HG03108 (cell line): ENCODE measurements at regions not wholly inside any gene's neighbourhood (a gene's known extent, or its start where the extent isn't known, plus 50 kb on each side); places are given as distances from the start of the nearest gene placed in this dataset.
"Not testable (repeated sequence)": the region's sequence is repeated elsewhere in the genome, so short reads cannot be mapped to it uniquely, and the experiment has no call there.

Experiments used
- ATAC-seq: cut with Tn5 transposase; IDR thresholded peaks from one replicate; pipeline ENCODE4 v1.9.1; 2021; ENCODE audit warnings: moderate library complexity; ENCODE audit not compliant: unreplicated experiment

DNA sequence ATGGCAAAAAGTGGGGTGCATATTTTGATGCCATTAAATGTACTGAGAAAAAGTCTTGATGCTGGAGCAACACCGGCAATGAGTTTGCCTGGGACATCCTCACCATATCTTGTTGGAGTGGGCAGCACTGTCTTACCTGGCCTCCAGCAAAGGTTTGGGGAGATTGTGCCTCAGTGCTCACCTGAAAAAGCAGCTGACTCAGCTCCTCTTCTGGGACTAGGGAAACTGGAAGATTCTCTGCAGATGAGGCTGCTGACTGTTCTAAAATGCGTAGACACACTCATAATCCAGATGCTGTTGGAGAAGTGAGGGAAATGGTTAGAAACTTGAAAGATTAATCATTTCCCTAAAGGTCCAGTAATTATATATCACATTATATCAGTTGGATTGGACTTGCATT is 593.7 kb upstream of the HS3ST1 start:
- no peak for ATAC-seq

DNA sequence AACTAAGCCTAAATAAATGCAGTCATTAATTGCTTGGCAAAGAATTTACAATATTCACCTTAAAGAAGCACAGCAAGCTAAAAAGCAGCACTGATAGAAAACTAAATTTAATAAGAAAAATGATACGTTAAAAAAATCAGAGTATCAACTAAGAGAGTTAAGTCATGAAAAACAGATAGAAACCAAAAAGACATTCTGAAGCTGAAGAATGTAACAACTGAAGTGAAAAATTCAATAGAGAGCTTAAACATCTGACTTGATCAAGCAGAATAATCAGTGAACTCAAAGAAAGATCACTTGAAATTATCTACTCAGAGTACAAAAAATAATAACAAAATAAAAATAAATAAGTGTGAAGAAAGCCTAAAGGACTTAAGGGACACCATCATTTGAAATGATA is 588.0 kb upstream of the HS3ST1 start:
- no peak for ATAC-seq

DNA sequence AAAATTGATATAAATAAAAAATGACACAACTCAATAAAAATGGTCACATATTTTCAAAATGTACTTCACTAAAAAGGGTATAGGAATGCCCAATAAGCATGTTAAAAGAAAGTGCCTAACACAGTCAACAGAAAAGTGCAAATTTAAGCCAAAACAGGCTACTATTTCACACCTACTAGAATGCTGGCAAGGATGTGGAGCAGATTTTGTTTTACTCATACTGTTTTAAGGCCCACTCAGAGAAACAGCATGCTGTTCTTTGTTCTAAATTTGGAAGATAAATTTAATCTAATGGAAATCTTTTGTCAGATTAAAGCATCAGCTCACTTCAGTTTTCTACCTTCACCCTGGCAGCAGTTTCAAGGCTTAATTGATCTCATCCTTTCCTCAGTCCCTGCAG is 576.8 kb upstream of the HS3ST1 start:
- no peak for ATAC-seq

DNA sequence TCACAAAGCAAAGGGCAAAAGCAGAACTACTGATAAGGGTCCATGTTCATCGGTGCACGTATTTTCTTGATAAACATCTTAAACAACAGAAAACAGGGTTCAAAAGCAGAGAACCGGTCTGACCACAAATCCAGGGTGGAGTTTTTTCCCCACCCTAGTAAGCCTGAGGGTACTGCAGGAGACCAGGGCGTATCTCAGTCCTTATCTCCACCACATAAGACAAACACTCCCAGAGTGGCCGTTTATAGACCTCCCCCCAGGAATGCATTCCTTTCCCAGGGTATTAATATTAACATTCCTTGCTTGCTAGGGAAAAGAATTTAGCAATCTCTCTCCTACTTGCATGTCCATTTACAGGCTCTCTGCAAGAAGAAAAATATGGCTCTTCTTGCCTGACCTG is 567.9 kb upstream of the HS3ST1 start:
- not testable (repeated sequence) for ATAC-seq

DNA sequence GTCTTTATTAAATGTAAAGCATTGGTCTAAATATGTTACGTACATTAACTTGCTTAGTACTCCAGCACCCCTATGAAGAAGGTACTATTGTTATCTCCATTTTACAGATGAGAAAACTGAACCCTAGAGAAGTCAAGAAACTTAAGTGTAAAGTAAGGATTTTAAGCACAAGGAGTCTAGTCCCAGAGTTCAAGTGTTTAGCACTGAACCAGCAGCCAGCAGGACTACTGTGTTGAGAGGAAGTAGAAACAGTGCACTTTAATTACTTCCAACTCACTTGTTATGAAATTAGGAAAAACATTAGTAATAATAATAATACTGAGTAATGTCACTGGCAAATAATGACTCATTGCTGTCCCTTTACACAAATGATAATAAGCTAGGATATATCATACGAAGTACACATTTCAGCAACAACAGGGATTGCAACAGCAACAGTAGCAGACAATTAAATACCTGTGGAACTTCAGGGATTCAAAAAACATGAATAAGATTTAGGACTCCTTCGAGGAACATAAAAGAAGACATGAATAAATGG is 548.1 kb upstream of the HS3ST1 start:
- no peak for ATAC-seq

DNA sequence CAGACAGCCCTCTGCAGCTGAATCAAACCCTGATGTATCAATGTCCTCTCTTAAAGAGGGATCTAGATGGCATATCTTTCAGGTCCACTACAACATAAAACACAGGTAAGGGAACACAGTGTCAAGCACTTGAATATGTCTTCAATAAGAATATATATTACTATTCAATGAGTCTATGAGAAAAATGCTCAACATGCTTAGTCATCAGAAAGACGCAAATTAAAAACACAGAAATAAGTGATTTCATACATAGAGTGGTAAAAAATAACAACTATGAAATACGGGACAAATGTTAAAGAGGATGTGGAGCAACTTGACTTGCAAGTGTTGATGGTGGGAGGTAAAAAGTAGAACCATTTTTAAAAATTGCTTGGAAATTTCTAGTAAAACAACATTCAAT is 544.6 kb upstream of the HS3ST1 start:
- ATAC-seq: no peak

DNA sequence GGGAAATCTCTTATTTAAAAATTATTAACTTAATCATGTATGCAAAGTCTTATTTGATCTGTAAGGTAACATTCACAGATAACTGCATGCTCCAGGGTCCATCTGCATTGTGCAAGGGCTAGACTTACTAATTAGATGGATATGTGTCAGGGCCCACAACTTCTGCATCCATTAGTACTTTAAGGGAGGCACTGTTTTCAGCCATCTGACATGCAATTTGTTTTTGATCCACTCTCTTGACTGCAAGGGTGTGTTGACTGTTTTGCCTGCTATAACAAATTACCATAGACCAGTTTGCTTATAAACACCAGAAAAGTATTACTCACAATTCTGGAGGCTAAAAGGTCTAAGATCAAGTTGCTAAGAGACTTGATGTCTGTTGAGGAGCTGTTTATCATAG is 542.1 kb upstream of the HS3ST1 start:
- no peak for ATAC-seq

DNA sequence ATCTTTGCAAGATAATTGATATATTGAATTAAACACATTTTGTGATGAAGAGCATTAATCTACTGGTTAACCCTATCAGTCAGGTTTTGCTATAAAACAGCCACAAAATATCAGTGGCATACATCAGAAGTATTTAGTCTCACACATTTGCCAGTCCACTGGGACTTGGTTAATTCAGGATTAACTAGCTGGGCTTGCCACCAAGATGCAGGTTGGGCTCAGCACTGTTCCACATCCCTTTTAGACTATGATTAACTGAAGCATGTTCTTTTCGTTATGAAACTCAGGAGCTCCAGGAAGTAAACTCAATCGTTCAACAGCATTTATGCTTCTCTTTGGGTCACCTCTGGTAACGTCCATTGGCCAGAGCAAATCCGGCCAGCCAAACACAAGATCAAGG is 538.1 kb upstream of the HS3ST1 start:
- no peak for ATAC-seq

DNA sequence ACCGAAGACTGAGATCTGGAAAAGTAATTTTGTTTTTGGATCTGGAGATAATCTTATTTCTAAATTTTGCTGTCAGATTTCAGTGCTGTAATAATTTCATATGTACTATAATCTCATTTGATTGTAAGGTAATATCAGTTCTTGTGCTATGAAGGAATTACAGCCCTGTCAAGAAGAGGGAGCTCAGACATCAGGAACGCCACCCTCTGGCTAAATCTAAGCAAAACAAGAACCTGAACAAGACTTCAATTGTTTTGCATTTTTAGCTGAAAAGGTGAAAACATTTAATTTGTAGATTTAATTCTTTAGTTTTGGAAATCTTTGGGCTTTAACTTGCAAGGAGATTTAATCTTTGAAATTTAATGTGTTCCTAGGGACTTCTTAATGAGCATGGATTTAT is 525.4 kb upstream of the HS3ST1 start:
- no peak for ATAC-seq

DNA sequence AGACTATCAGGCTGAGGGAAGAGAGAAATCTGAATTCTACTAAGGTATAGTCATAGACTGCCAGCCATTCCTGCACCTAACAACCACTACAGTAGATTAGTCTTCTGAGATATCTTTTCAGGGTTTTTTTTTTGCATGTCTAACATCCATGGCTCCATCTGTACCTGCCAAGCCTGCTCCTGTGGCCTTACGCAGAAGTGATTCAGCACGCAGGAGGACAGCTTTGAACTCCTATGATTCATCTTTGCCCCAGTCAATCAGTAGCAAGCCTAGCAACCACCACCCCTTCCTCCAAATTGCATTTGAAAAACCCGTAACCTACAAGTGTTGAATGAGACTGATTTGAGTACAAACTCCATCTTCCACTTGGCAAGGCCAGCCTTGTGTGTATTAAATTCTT is 520.7 kb upstream of the HS3ST1 start:
- ATAC-seq: no peak

DNA sequence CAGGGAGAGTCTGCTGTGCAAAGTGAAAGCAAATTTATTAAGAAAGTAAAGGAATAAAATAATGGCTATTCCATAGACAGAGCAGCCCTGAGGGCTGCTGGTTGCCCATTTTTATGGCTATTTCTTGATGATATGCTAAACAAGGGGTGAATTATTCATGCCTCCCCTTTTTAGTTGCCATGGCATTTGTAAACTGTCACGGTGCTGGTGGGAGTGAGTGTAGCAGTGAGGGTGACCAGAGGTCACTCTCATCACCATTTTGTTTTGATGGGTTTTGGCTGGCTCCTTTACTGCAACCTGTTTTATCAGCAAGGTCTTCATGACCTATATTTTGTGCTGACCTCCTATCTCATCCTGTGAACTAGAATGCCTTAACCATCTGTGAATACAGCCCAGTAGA is 518.9 kb upstream of the HS3ST1 start:
- not testable (repeated sequence) for ATAC-seq

DNA sequence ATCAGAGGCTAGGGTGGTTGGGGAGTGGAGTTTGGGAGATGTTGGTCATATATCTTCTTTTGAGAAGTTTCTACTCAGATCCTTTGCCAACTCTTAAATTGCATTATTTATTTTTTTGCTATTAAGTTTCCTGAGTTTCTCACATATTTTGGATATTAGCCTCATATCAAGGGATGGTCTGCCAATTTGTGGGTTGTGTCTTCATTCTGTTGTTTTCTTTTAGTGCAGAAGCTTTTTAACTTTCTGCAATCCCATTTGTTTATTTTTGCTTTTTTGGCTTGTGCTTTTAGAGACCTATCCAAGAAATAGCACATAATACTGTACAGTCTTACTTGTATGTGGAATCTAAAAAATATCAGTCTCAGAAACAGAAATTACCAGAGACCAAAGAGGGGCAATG is 509.2 kb upstream of the HS3ST1 start:
- ATAC-seq: no peak

DNA sequence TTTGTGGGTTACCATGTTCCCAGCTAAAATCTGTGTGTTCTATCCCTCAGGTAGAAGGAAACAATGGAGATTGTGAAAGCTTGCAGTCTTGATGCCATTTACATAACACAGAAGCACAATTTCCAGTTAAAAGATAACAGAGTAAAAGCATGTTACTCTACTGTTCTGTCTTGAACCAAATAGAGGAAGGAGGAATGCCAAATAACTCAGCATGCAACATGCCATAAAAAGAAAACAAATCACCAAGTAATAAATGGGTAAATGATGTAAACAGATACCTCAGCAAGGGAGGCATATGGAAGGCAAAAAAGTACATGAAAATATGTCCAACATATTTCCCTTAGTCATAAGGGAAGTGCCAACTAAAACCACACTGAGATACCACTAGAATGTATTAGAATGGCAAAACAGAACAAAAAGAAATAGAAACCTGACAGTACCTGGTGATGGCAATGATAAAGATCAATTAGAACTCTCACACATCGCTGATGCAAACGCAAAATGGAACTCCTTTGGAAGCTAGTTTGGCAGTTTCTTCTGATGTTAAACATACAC is 502.6 kb upstream of the HS3ST1 start:
- no peak for ATAC-seq

DNA sequence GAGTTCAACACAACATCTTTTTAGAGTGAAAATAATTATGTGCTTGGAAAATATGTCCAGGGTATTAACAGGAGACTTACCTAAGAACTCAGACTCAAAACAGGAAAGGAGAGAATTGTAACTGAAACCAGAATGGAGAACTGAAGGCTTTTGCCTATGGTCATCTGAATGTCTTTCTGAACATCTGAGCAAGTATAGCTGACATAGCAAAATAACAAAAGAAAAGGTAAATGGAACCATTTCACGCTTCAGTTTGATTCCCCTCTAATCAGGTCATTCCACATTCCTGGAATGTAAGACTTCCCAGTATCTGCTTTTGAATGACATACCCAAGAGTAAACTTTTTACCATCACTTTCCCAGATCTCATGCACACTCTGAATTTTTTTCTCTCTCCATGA is 500.4 kb upstream of the HS3ST1 start:
- ATAC-seq: no peak

DNA sequence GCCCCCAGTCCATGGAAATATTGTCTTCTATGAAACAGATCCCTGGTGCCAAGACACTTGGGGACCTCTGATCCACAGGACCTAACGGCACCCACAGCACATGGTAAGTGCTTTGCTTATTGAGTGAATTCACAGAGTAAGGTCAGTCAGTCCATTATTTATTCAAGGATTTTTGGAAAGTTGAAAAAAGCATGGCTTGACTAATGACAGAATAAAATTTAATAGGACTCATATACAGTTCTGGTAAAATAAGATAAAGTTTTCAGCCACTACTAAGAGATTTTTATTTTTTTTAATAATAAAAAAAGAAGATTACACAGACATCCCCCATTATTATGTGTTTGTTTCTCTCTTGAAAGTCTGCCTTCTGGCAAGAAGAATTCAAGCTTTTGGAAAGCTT is 490.6 kb upstream of the HS3ST1 start:
- ATAC-seq: no peak

DNA sequence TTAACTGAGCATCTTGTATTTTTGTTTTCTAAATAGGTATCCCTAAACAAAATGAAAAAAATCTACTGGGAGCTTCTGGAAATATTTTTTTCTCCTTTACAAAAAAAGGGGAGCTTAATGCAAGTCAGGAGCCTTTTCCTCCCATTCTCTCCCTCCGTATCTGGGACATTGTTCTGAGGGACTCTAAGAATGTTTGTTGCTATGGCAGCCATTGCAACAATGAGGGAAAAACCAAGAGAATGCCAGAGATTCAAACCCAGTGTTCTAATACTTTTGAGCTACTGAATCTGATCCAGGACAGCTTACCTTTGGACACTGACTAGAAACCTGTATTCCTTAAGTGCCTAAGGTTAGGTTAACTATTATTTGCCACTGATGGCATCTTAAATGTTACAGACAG is 485.7 kb upstream of the HS3ST1 start:
- ATAC-seq: no peak

DNA sequence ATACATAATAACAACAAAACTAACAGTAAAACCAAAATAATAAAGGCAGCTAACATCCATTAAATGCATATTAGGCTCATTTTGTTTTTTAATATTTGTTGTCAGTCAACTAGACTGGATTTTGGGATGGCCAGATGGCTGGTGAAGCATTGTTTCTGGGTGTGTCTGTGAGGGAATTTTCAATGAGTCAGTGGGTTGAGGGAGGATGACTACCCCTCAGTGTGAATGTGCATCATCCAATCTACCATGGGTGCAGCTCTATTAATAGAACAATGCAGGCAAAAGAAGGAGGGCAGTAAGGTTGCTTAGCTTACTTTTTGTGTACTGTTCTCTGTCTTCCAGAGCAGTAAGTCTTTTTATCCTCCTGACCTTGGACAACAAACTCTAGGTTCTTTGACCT is 484.2 kb upstream of the HS3ST1 start:
- no peak for ATAC-seq

DNA sequence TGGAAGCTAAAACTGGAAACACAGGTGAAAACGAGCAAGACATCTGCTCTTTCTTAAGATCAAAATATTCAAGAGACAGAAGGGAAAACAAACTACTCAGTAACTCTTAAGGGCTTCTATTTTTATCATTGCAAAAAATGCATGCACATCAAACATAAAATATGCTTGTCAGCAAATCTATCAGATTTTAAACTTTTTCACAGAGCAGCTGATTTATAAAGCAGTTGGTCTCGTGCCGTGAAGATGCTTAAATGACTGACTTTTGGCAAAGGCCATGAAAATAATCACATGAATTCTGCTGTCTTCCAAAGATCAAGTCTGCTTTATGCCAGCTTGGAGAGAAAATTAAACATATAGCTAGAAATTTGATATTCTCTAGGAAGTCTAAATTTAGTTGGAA is 482.1 kb upstream of the HS3ST1 start:
- no peak for ATAC-seq

DNA sequence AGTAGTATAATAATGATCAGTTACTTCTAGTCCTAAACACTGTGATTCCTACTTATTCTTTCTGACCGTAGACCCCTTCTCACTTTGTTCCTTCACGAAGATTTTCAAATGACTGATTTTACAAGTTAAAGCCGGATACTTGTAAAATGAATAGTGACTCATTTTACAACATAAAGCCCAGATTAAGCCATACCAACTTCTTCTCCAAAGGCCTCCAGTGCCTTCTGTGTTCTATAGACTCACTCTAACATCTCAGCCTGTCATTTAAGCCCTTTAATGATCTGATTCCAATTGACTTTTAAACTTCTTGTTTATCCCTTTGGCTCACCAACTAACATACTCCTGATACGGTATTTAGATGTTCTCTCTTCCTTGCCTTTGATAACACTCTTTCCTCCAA is 480.0 kb upstream of the HS3ST1 start:
- ATAC-seq: no peak

DNA sequence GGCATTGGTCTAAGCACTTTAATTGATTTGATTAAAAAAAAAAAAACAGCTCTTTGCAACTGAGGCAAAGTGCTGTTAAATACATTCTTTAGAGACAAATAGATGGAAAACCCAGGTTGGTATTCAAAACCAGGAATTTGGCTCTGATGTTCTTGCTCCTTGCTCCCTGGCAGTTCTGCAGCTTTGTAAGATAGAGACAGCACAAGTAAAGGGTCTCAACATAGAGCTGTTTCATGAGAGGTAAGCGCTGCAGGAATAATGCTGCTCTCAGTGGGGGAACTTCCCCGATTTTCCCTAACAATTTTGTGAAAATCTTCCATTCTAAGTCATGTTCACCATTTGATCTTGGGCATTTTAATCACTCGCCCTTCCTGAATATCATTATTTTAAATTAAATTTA is 479.5 kb upstream of the HS3ST1 start:
- no peak for ATAC-seq

DNA sequence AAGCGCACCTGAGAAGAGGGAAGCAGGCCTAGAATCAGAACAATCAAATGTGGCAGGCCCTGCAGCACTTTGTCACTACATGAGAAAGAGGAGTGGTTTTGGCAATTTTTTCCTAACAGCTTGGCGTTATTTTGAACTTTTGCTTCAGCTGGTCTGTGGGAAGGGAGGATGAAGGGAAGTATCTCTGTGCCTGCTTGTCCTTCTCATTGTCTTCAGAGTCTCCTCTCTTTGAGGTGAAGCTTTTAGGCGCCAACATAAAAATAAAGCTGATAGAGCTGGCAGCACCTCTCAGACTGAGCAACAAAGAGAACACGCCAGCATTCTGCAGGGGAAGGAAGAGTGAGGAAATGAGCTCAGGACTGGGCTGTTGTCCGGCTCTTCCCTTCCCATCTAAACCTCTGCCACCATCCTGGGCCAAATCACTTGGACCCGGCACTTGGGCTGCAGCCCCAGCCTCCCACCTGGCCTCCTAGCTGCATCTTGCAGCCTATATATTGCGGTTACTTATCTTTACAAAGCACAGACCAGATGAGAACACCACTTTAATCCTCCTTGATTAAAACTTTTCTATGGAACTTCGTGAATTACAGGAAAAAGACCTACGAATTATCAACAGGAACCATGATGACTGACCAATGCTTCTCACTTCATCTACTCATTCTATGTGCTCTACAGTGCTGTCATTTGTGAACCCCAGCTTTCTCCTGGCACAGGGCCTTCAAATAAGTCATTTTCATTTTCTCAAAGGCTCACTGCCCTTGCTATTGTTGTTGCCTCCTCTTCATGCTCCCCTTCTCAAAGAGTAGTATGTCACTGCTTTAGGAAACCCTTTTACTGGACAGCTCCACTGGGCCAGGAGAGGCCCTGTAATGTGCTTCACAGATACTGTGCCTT is 476.4 kb upstream of the HS3ST1 start:
- no peak for ATAC-seq

DNA sequence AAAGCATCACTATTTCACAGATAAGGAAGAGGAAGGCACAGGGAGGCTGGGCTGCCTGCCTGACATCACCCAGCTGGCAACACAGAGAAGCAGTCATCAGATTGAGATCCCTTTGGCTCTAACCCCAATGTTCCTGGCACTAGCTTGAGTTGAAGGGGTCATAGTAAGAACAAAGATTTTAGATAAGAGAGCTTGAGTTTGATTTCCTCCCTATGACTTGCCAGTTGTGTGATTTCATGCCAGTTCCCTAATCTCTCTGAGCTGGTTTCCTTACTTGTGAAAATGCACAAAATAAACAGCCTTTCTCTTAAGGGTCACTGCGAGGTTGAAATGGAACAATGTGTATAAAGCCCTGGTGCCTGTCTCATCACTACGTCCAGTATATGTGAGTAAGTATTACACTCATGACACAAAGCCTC is 475.4 kb upstream of the HS3ST1 start:
- no peak for ATAC-seq

DNA sequence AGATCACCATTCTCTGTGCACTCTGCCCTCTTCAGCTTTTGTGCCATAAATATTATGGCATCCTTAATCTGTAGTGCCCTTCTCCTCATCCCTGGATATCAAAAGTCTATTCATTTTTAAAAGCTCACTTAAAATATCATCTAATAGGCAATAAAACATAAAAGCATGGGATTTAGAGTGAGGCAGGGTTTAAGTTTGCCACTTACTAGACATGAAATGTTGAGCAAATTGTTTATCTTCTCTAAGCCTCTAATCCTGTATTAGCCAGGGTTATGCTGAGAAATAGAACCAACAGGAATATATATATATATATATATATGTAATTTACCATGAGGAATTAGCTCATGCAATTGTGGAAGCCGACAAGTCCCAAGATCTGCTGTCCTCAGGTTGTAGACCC is 472.4 kb upstream of the HS3ST1 start:
- ATAC-seq: no peak
